HL-60/S4 (cell line): ENCODE measurements at regions not wholly inside any gene's neighbourhood (a gene's known extent, or its start where the extent isn't known, plus 50 kb on each side); places are given as distances from the start of the nearest gene placed in this dataset.
"Not testable (repeated sequence)": the region's sequence is repeated elsewhere in the genome, so short reads cannot be mapped to it uniquely, and the experiment has no call there.

Source experiments
- in situ Hi-C: fragments of 300-500 bp; cut with MboI; formaldehyde crosslinking; loops from 2 replicates; pipeline ENCODE4 v1.14.3; 2022; ENCODE audit warnings: low sequenced_read_pairs

GRCh38 chr16:18263046-18263445 is 73.5 kb downstream of the NPIPA8 start:
- in situ Hi-C loops = not testable (repeated sequence)

GRCh38 chr16:18261848-18262247 is 74.7 kb downstream of the NPIPA8 start:
- in situ Hi-C loops = not testable (repeated sequence)

GRCh38 chr16:18259496-18260176 is 76.9 kb downstream of the NPIPA8 start:
- in situ Hi-C loops = not testable (repeated sequence)

GRCh38 chr16:18252943-18253342 is 83.6 kb downstream of the NPIPA8 start:
- in situ Hi-C loops = not testable (repeated sequence)

- in situ Hi-C loops = not testable (repeated sequence)
Measured at GRCh38 chr16:18230505-18230904, 106.0 kb downstream of the NPIPA8 start.

- in situ Hi-C loops = not testable (repeated sequence)
Measured at GRCh38 chr16:18222054-18223009, 114.2 kb downstream of the NPIPA8 start.

GRCh38 chr16:18217741-18218140 is 118.8 kb downstream of the NPIPA8 start:
- in situ Hi-C loops = not testable (repeated sequence)

- in situ Hi-C loops = not testable (repeated sequence)
Measured at GRCh38 chr16:18216814-18217213, 119.7 kb downstream of the NPIPA8 start.

GRCh38 chr16:18213810-18214209 is 122.7 kb downstream of the NPIPA8 start:
- in situ Hi-C loops = not testable (repeated sequence)

- in situ Hi-C loops = not testable (repeated sequence)
Measured at GRCh38 chr16:18211505-18211904, 125.0 kb downstream of the NPIPA8 start.

GRCh38 chr16:18204786-18205185 is 131.8 kb downstream of the NPIPA8 start:
- in situ Hi-C loops = not testable (repeated sequence)

GRCh38 chr16:18204309-18204708 is 132.2 kb downstream of the NPIPA8 start:
- in situ Hi-C loops = not testable (repeated sequence)

- in situ Hi-C loops = not testable (repeated sequence)
Measured at GRCh38 chr16:18201511-18201910, 135.0 kb downstream of the NPIPA8 start.

GRCh38 chr16:18192389-18192788 is 144.1 kb downstream of the NPIPA8 start:
- in situ Hi-C loops = not testable (repeated sequence)

GRCh38 chr16:18190179-18190578 is 146.4 kb downstream of the NPIPA8 start:
- in situ Hi-C loops = not testable (repeated sequence)

- in situ Hi-C loops = not testable (repeated sequence)
Measured at GRCh38 chr16:18184755-18185154, 151.8 kb downstream of the NPIPA8 start.

- in situ Hi-C loops = not testable (repeated sequence)
Measured at GRCh38 chr16:18181028-18181427, 155.5 kb downstream of the NPIPA8 start.

- in situ Hi-C loops = loop anchor here (25.0 kb wide), 1 partner anchor 1637 kb away; no protein-coding TSS in a partner anchor
Measured at GRCh38 chr16:18173945-18174497, 162.5 kb downstream of the NPIPA8 start.

- in situ Hi-C loops = loop anchor here (25.0 kb wide), 1 partner anchor 1625 kb away; no protein-coding TSS in a partner anchor
Measured at GRCh38 chr16:18162293-18162692, 174.2 kb downstream of the NPIPA8 start.

- in situ Hi-C loops = loop anchor here (25.0 kb wide), 1 partner anchor 1624 kb away; no protein-coding TSS in a partner anchor
Measured at GRCh38 chr16:18161224-18161623, 175.3 kb downstream of the NPIPA8 start.

GRCh38 chr16:18159185-18159584 is 177.4 kb downstream of the NPIPA8 start:
- in situ Hi-C loops = loop anchor here (25.0 kb wide), 1 partner anchor 1622 kb away; no protein-coding TSS in a partner anchor
